NCI-H460 (cell line): ENCODE measurements at regions not wholly inside any gene's neighbourhood (a gene's known extent, or its start where the extent isn't known, plus 50 kb on each side); places are given as distances from the start of the nearest gene placed in this dataset.
"Not testable (repeated sequence)": the region's sequence is repeated elsewhere in the genome, so short reads cannot be mapped to it uniquely, and the experiment has no call there.

ENCODE experiments used
- DNase-seq: peaks from one replicate; pipeline ENCODE4 v3.0.0-alpha.2; 2016; ENCODE audit warnings: low read depth; ENCODE audit errors: extremely low read depth

DNA sequence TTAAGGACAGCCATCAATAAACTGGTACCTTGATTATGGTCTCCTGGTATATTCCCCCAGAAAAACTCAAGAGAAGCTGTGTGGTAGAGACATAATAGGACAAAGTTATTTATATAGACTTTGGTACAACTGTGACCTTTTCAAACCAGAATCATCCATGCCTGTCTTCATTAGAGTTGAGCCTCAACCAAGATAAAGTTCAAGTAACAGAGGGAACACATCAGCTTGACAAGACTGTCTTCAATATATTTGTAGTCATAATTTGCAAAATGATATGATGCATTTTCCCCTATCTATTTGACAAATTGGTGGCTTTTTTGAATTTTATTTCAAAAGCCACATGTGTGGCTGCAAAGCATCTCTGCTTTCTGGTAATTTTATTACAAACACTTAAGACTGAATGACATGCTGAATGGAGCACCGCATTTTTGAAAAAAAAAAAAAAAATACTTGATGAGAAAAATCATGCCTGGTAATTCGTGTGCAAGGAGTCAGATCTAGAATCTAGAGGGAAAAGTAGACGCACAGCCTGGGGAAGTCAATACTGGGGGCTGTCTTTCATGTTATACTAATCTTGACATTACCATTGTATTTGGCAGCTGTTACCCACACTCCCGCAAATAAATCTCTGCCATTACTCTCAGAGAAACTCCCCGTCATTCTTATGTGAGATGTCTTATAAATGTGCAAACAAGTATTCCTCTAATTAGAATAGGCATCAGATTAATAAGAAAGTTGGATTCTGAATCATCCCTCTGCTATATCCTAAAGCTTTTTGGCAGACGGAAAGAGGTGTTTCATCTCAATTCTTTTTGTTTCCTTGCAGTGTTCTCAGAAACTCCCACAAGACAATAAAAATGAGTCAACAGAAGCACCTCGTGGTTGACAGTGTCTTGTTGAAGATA, 554.8 kb upstream of the CBLB start:
- DNase-seq, result no peak

- DNase-seq, result no peak
These were observed 556.2 kb upstream of the CBLB start for GRCh38 chr3:106425026-106425425.

DNA sequence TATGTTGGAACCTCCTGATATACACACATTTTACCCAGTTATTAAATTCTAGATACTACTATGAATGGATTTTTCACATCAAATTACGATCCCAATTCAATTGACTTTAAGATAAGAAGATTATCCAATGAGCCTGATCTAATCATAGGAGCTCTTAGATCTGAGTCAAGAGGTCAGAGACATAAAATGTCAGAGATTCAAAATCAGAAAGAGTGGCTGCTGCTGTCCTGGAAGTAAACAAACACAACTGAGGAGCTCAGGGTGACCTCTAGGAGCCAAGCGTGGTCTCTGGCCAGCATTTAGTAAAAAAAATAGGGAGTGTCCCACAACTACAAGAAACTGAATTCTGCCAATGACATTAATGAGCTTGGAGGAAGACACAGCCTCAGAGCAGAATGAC, 557.1 kb upstream of the CBLB start:
- no peak for DNase-seq

DNA sequence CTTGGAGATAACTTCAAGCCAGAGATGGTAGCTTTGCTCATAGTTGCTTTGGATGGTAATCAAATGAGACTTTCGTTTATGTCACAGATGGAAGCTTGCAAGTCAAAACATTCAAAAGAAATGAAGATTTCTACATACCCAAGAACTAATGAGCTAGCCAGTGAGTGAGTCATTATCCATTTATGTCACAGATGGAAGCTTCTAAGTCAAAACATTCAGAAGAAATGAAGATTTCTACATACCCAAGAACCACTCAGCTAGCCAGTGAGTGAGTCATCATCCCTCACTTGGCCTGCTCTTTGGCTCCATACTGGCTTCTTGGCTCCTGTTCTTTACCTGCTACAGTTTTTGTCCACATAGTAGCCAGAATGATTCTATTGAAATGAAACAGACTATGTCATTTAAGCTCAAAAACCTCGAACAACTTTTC, 559.8 kb upstream of the CBLB start:
- DNase-seq, result peak; percentile 22

- DNase-seq, result no peak
These were observed 562.9 kb upstream of the CBLB start for GRCh38 chr3:106431721-106432120.

DNA sequence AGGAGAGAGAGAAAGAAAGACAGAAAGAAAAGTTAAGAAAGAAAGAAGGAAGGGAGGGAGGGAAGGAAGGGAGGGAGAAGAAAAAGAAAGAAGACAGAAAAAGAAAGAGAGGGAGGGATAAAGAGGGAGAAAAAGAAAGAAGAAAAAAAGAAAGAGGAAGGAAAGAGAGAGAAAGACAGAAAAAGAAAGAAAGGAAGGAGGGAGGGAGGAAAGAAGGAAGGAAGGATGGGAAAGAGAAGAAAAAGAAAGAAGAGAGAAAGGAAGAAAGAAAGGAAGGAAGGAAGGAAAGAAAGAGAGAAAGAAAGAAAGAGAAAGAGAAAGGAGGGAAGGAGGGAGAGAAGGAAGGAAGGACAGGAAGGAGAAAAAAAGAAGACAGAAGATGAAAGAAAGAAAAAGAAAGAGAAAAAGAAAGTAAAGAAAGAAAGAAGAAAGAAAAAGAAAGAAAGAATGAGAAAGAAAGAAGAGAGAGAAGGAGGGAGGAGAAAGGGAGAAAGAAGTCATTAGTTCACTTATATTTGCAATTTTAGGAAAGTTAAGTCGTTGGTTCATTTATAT, 567.2 kb upstream of the CBLB start:
- DNase-seq, result no peak

DNA sequence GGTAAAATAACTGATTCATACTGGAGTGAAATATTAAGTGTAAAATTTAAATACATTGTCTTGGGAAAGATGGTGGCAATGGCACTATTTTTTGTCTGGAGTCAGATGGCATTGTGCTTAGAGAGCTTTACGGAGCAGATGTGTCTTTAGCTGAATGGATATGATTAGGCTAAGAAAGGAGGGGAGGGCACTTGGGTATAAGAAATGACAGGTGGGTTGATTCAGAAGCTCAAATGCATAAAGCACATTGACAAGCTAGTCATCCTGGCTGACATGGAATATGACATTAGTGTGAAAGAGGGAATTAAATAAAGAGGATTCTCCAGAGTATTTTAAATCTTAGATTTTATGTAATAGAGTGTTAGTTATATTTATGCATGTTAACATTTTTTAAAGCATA, 570.1 kb upstream of the CBLB start:
- no peak for DNase-seq

DNA sequence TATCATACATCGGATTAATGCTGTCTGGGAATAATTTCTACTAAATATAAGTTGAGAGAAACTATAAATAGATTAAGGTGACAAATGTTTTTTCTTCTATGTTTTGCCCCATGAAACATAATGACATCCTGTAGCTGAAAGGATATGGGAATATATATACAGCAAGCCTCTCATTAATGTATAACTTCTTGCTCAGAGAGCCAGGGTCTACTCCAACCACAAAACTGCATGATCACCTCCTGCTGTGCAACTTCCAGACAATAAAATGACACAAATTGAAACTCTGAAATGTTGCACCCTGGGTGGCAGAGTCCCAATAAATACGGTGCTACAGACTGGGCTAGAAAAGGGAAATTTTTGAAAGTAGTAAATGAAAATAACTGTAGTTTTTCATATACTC, 571.9 kb upstream of the CBLB start:
- no peak for DNase-seq

GRCh38 chr3:106446271-106446670, 577.5 kb upstream of the CBLB start:
- no peak for DNase-seq

DNA sequence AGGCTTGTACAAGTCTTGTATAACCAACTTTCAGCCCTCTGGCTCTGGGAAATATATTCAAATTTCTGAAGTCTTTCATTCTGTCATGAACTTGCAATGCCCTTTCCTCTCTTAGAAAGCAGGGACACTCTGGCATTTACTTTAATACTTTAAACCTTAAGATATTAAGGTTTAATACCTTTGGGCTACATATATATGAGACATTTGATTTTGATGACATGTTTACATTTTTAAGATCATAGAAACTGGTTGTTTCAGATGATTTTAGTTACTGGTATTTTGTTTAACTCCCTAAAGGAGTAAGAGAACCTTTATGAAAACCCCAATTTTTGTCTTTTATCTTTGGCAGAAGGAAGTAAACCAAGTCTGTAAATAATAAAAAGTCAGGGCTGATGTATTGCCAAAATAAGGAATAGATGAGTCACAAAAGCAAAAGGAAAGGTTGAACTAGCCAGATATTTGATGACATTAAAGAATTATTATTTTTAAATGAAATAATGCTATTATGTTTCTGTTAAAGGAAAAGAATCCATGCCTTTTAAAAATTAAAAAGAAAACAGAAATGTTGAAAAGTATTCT, 579.0 kb upstream of the CBLB start:
- no peak for DNase-seq

DNA sequence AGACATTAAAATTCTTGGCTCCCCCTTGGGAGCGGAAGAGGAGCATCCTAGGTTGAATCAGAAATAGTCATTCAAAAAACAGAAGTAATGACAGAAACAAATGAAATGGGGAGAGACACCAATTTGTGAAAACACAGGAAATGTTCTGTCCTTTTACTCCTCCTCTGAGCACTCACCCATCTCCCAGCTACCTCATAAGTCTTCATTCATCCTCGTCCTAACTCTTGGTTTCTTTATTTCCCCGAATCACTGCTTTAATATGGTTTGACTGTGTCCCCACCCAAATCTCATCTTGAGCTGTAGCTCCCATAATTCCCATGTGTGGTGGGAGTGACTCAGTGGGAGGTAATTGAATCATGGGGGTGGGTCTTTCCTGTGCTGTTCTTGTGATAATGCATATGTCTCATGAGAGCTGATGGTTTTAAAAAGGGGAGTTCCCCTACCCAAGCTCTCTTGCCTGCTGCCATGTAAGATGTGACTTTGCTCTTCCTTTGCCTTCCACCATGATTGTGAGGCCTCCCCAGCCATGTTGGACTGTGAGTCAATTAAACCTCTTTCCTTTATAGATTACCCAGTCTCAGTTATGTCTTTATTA, 579.7 kb upstream of the CBLB start:
- not testable (repeated sequence) for DNase-seq

GRCh38 chr3:106452096-106452495, 583.3 kb upstream of the CBLB start:
- DNase-seq, result no peak

GRCh38 chr3:106454497-106454896, 585.7 kb upstream of the CBLB start:
- no peak for DNase-seq

- peak; percentile 63 for DNase-seq
These were observed 588.7 kb upstream of the CBLB start for GRCh38 chr3:106457281-106458180.

- no peak for DNase-seq
These were observed 590.1 kb upstream of the CBLB start for GRCh38 chr3:106458952-106459351.

GRCh38 chr3:106466881-106467280, 598.1 kb upstream of the CBLB start:
- DNase-seq, result no peak

GRCh38 chr3:106473576-106474475, 605.0 kb upstream of the CBLB start:
- DNase-seq, result no peak

- no peak for DNase-seq
These were observed 613.6 kb upstream of the CBLB start for GRCh38 chr3:106482451-106482850.

DNA sequence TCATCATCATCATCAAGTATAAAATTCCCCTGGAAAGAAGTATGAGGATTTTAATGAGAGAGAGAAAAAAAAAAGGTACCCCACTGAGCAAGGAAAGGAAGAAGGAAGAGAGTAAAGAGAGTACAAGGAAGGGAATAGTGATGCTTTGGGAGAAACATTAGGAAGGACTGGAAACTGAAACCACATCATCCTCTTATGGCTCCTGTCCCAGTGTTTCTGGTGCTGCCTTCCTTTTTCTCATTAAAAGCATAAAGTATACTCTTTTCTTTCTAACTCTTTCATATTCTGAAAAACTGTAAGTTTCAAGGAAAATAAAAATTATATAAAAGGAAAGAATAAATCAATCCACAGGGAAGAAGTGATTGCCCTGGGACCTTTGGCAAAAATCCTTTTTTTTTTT, 616.4 kb upstream of the CBLB start:
- no peak for DNase-seq

GRCh38 chr3:106485802-106486201, 617.0 kb upstream of the CBLB start:
- DNase-seq, result no peak
